PC-3 (cell line): ENCODE measurements at regions not wholly inside any gene's neighbourhood (a gene's known extent, or its start where the extent isn't known, plus 50 kb on each side); places are given as distances from the start of the nearest gene placed in this dataset.

Experiments
- ATAC-seq: fragments of 200-7000 bp; cut with Tn5 transposase; 2 replicates; pipeline ENCODE4 v1.9.1; 2020; ENCODE audit warnings: mild to moderate bottlenecking, moderate library complexity
- BruUV-seq: library from RNA; stranded (reverse); fragments of 400-500 nt; replicated peaks from 2 replicates; lab custom pipeline; 2021; lab: Mats Ljungman, UMichigan
- CTCF ChIA-PET: fragments of 300-600 bp; sonication (Branson Sonifier 250); formaldehyde crosslinking; loops from one replicate; lab custom pipeline; 2022; ENCODE audit warnings: antibody characterized with exemption; lab: Charles Lee
- POLR2A ChIA-PET: fragments of 300-600 bp; sonication (Branson Sonifier 250); formaldehyde crosslinking; loops from one replicate; lab custom pipeline; 2022; ENCODE audit warnings: antibody characterized with exemption; ENCODE audit not compliant: unreplicated experiment; lab: Charles Lee
- DNase-seq: peaks from one replicate; pipeline ENCODE4 v3.0.0-alpha.2; 2015
- H2AFZ ChIP-seq: fragments of 300-600 bp; sonication (generic); 2 replicates; pipeline ENCODE4 v1.6.0; 2016; ENCODE audit warnings: antibody characterized with exemption, low read length
- H3F3A ChIP-seq: fragments of 300-600 bp; sonication (generic); one replicate; pipeline ENCODE4 v1.6.0; 2017; ENCODE audit warnings: antibody characterized with exemption, low read length, control low read depth, mild to moderate bottlenecking; ENCODE audit not compliant: unreplicated experiment
- H3K27ac ChIP-seq: fragments of 300-600 bp; sonication (generic); 2 replicates; pipeline ENCODE4 v1.5.1; 2016; ENCODE audit warnings: mild to moderate bottlenecking, low read length
- H3K27me3 ChIP-seq: fragments of 300-600 bp; sonication (generic); 2 replicates; pipeline ENCODE4 v1.6.1; 2016; ENCODE audit warnings: low read length, mixed read lengths
- H3K36me3 ChIP-seq: fragments of 300-600 bp; sonication (generic); 2 replicates; pipeline ENCODE4 v1.6.1; 2016; ENCODE audit warnings: low read depth, mixed run types, low read length, mixed read lengths
- H3K4me1 ChIP-seq: fragments of 300-600 bp; sonication (generic); 2 replicates; pipeline ENCODE4 v1.5.1; 2016; ENCODE audit warnings: low read length; ENCODE audit not compliant: insufficient read depth
- H3K4me2 ChIP-seq: fragments of 300-600 bp; sonication (generic); 2 replicates; pipeline ENCODE4 v1.6.0; 2016; ENCODE audit warnings: low read length
- H3K4me3 ChIP-seq: fragments of 300-600 bp; sonication (generic); 2 replicates; pipeline ENCODE4 v1.5.1; 2016; ENCODE audit warnings: mild to moderate bottlenecking, low read length, mixed read lengths
- H3K79me2 ChIP-seq: fragments of 300-600 bp; sonication (generic); 2 replicates; pipeline ENCODE4 v1.6.1; 2017; ENCODE audit warnings: low read length, mixed read lengths
- H3K9ac ChIP-seq: fragments of 300-600 bp; sonication (generic); 2 replicates; pipeline ENCODE4 v1.6.0; 2016; ENCODE audit warnings: mild to moderate bottlenecking, low read length
- H3K9me2 ChIP-seq: fragments of 300-600 bp; sonication (generic); replicated peaks from 2 replicates; pipeline ENCODE4 v1.6.1; 2016; ENCODE audit warnings: mixed run types, low read length, mixed read lengths
- H3K9me3 ChIP-seq: fragments of 300-600 bp; sonication (generic); 2 replicates; pipeline ENCODE4 v1.6.1; 2016; ENCODE audit warnings: low read length, mixed read lengths
- H4K20me1 ChIP-seq: fragments of 300-600 bp; sonication (generic); 2 replicates; pipeline ENCODE4 v1.6.1; 2016; ENCODE audit warnings: low read length, mixed read lengths
- CTCF ChIP-seq: fragments of 300-600 bp; sonication (generic); conservative IDR thresholded peaks from 2 replicates; pipeline ENCODE4 v1.5.1; 2017; ENCODE audit warnings: antibody characterized with exemption, low read depth, mild to moderate bottlenecking, low read length
- EZH2 ChIP-seq: fragments of 300-600 bp; sonication (generic); IDR thresholded peaks from one replicate; pipeline ENCODE4 v1.6.1; 2017; ENCODE audit warnings: antibody characterized with exemption, mild to moderate bottlenecking, low read length; ENCODE audit not compliant: unreplicated experiment
- EZH2phosphoT487 ChIP-seq: fragments of 300-600 bp; sonication (generic); IDR thresholded peaks from 2 replicates; pipeline ENCODE4 v1.6.1; 2018; ENCODE audit warnings: mild to moderate bottlenecking, antibody characterized with exemption, low read length, borderline replicate concordance
- intact Hi-C: fragments of 100-400 bp; cut with micrococcal nuclease; formaldehyde crosslinking; loops from 2 replicates; pipeline ENCODE4 v1.9.0; 2023

GRCh38 chr6:134724771-134725340, 225.0 kb downstream of the ALDH8A1 start:
- peak; percentile 99 for ATAC-seq
- intact Hi-C loops = no loop called here
- CTCF ChIA-PET = no interaction called here

DNA sequence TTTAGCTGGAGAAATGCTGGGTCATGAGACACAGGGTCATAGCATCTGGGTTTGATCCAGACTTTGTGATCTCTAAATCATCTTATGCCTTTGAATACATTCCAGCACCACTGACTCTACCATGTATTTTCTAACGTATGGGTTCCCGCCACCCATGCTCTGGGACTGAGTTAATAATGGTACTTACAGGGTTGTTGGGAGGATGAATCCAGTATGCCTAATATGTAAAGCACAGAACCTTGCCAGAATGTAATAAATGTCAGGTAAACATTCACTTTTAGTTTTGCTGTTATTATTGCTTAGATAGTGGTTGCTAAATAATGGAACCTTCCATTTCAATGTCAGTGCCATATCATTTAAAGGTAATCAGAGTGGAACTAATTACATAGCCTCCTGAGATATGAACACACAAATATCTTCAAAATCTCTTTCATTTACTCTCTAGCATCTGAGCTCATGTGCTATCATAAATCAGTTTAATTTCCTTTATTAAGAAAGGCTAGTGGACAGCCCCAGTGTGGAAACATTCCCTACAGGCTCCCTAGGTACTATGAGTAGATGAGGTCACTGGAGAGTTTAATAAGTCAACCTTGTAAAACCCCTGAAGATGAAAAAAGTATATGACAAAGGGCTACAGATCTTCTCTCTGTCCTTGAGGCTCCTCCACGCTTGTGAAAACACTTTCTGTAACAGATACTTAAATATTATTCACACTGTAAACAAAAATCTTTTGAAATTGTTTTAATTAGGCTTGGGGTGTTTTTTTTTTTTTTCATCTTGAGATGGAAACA, 226.6 kb downstream of the ALDH8A1 start:
- no peak overlapping the region for H2AFZ ChIP-seq
- H3K4me2 ChIP-seq = no peak overlapping the region
- no peak overlapping the region for H3K4me3 ChIP-seq
- TF ChIP-seq CTCF = no peak
- no peak for TF ChIP-seq EZH2
- no peak for TF ChIP-seq EZH2phosphoT487
- no peak for ATAC-seq
- H3K9ac ChIP-seq = no peak overlapping the region
- intact Hi-C loops = no loop called here
- H3K4me1 ChIP-seq = peaks cover 16% of the 10 kb centered on the region
- no peak for DNase-seq
- no peaks in the 10 kb centered on the region for H4K20me1 ChIP-seq
- H3K9me2 ChIP-seq = no peaks in the 10 kb centered on the region
- H3K27me3 ChIP-seq = no peaks in the 10 kb centered on the region
- no peaks in the 10 kb centered on the region for H3F3A ChIP-seq
- ChIA-PET POLR2A (interaction anchor here (0.6 kb wide), 1 partner anchor 86 kb away, joined by 12 read pairs; no protein-coding TSS in a partner anchor), CTCF (interaction anchor here (1.0 kb wide), 1 partner anchor 99 kb away, joined by 7 read pairs; no protein-coding TSS in a partner anchor)
- no peak overlapping the region for H3K27ac ChIP-seq
- no peaks in the 10 kb centered on the region for H3K36me3 ChIP-seq
- no peaks in the 10 kb centered on the region for H3K9me3 ChIP-seq
- no TSS peak for BruUV-seq
- H3K79me2 ChIP-seq = no peaks in the 10 kb centered on the region

More at GRCh38 chr6:134724771-134725340, 225.0 kb downstream of the ALDH8A1 start:
- H3K9ac ChIP-seq = no peak overlapping the region
- H4K20me1 ChIP-seq = no peaks in the 10 kb centered on the region
- H3K9me2 ChIP-seq = no peaks in the 10 kb centered on the region
- H3K79me2 ChIP-seq = no peaks in the 10 kb centered on the region
- DNase-seq = peak; percentile 82
- H3K4me3 ChIP-seq = no peak overlapping the region
- no peaks in the 10 kb centered on the region for H3K27me3 ChIP-seq
- POLR2A ChIA-PET = no interaction called here
- TF ChIP-seq EZH2phosphoT487 = no peak
- no peak for TF ChIP-seq CTCF
- no peak for TF ChIP-seq EZH2
- no peaks in the 10 kb centered on the region for H3K36me3 ChIP-seq
- BruUV-seq = no TSS peak
- H3F3A ChIP-seq = no peaks in the 10 kb centered on the region
- H3K9me3 ChIP-seq = no peaks in the 10 kb centered on the region
- peak overlapping the region; percentile 4; the same call in 1 of the 2 replicates for H3K4me2 ChIP-seq
- H3K27ac ChIP-seq = 0 out of 2 replicates have a peak overlapping the region, but pooled peaks have one; percentile 5
- H3K4me1 ChIP-seq = peaks cover 16% of the 10 kb centered on the region
- H2AFZ ChIP-seq = no peak overlapping the region
